Left lung (tissue), 4 donors: ENCODE measurements at regions not wholly inside any gene's neighbourhood (a gene's known extent, or its start where the extent isn't known, plus 50 kb on each side); places are given as distances from the start of the nearest gene placed in this dataset.

ENCODE experiments used
- ATAC-seq: fragments of 200-7000 bp; cut with Tn5 transposase; one replicate; pipeline ENCODE4 v1.9.1; 2020; ENCODE audit warnings: moderate library complexity
- DNase-seq, 4 donors: peaks; one replicate each; pipeline ENCODE4 v3.0.0-alpha.2; 2013 to 2020
- H3K27ac ChIP-seq, 2 donors: fragments of 200-600 bp; sonication (generic) in 1 of 2; one replicate each; pipeline versions ENCODE4 v1.5.0 to v1.8.0; 2020 to 2021
- H3K27me3 ChIP-seq, 2 donors: fragments of 200-600 bp; sonication (generic) in 1 of 2; one replicate each; pipeline versions ENCODE4 v1.5.0 to v1.8.0; 2020 to 2021
- H3K36me3 ChIP-seq, 2 donors: fragments of 200-600 bp; sonication (generic) in 1 of 2; one replicate each; pipeline versions ENCODE4 v1.5.0 to v1.8.0; 2020 to 2021
- H3K4me1 ChIP-seq, 2 donors: fragments of 200-600 bp; one replicate each; pipeline ENCODE4 v1.8.0; 2021
- H3K4me3 ChIP-seq, 2 donors: fragments of 200-600 bp; sonication (generic) in 1 of 2; one replicate each; pipeline versions ENCODE4 v1.5.0 to v1.8.0; 2020 to 2021; ENCODE audit warnings: mild to moderate bottlenecking in 1 of 2
- H3K9me3 ChIP-seq, 2 donors: fragments of 200-600 bp; sonication (generic) in 1 of 2; one replicate each; pipeline versions ENCODE4 v1.5.0 to v1.8.0; 2020 to 2021
- CTCF ChIP-seq, 2 donors: fragments of 200-600 bp; sonication (generic) in 1 of 2; IDR thresholded peaks; one replicate each; pipeline versions ENCODE4 v1.5.0 to v1.8.0; 2021; ENCODE audit warnings: antibody characterized with exemption in 2 of 2
- intact Hi-C, 2 donors: fragments of 100-400 bp; cut with DNase I; formaldehyde crosslinking; loops; one replicate each; pipeline versions ENCODE4 v1.11.2 to v1.14.2; 2022
- donor health status: DM: no; HTN: yes; CAD: no.
- donor health status: DM: no; HTN: no; CAD: no.

- DNase-seq (no peak), ATAC-seq (no peak)
- Histone ChIP-seq H3K9me3 (no peaks in the 10 kb centered on the region), H3K4me1 (no peaks in the 10 kb centered on the region), H3K36me3 (no peaks in the 10 kb centered on the region), H3K27me3 (peaks cover 0 to 3% of the 10 kb centered on the region in 2 donors), H3K27ac (no peak overlapping the region), H3K4me3 (no peak overlapping the region)
- intact Hi-C loops, result no loop called here
- no peak for TF ChIP-seq CTCF (IDR thresholded peaks at IDR 0.05)
These were observed 62.4 kb upstream of the NDP start for GRCh38 chrX:44035571-44035970.

GRCh38 chrX:44032479-44032878 is 59.3 kb upstream of the NDP start:
- Histone ChIP-seq H3K27ac (no peak overlapping the region), H3K4me1 (no peaks in the 10 kb centered on the region), H3K27me3 (peaks cover 0 to 7% of the 10 kb centered on the region in 2 donors), H3K9me3 (no peaks in the 10 kb centered on the region), H3K36me3 (no peaks in the 10 kb centered on the region), H3K4me3 (no peak overlapping the region)
- DNase-seq (no peak), ATAC-seq (no peak)
- intact Hi-C loops, result no loop called here
- no peak for TF ChIP-seq CTCF (IDR thresholded peaks at IDR 0.05)

- H3K9me3 ChIP-seq, result no peaks in the 10 kb centered on the region
- H3K4me1 ChIP-seq, result no peaks in the 10 kb centered on the region
- intact Hi-C loops, result no loop called here
- H3K4me3 ChIP-seq, result no peak overlapping the region
- peaks cover 0 to 5% of the 10 kb centered on the region in 2 donors for H3K27me3 ChIP-seq
- DNase-seq (no peak), ATAC-seq (no peak)
- no peak overlapping the region for H3K27ac ChIP-seq
- no peaks in the 10 kb centered on the region for H3K36me3 ChIP-seq
- no peak for TF ChIP-seq CTCF (IDR thresholded peaks at IDR 0.05)
These were observed 52.4 kb upstream of the NDP start for GRCh38 chrX:44025555-44025954.
